Stimulated activated naive CD8-positive, alpha-beta T cell treated with anti-CD3 and anti-CD28 coated beads, Interleukin-15, Interleukin-2, amounts not matched to agents 100 ng/mL and 50 ng/mL, for 24 hours (primary cell): ENCODE measurements at regions not wholly inside any gene's neighbourhood (a gene's known extent, or its start where the extent isn't known, plus 50 kb on each side); places are given as distances from the start of the nearest gene placed in this dataset.
"Not testable (repeated sequence)": the region's sequence is repeated elsewhere in the genome, so short reads cannot be mapped to it uniquely, and the experiment has no call there.

ENCODE experiments used
- H3K27ac Mint-ChIP-seq: one replicate; pipeline ENCODE4 v1.8.0; 2021; ENCODE audit warnings: mild to moderate bottlenecking, mixed read lengths
- H3K27me3 Mint-ChIP-seq: one replicate; pipeline ENCODE4 v1.8.0; 2021; ENCODE audit warnings: mixed read lengths
- H3K36me3 Mint-ChIP-seq: one replicate; pipeline ENCODE4 v1.8.0; 2021; ENCODE audit warnings: low read depth, mixed read lengths
- H3K4me1 Mint-ChIP-seq: one replicate; pipeline ENCODE4 v1.8.0; 2021; ENCODE audit warnings: low read depth, mixed read lengths
- H3K4me3 Mint-ChIP-seq: one replicate; pipeline ENCODE4 v1.8.0; 2021; ENCODE audit warnings: mild to moderate bottlenecking, mixed read lengths
- H3K9me3 Mint-ChIP-seq: one replicate; pipeline ENCODE4 v1.8.0; 2021; ENCODE audit warnings: mixed read lengths

- H3K4me1 Mint-ChIP-seq, result peaks cover 32% of the 10 kb centered on the region
Measured at GRCh38 chr6:14540276-14540675, 422.7 kb downstream of the CD83 start.

DNA sequence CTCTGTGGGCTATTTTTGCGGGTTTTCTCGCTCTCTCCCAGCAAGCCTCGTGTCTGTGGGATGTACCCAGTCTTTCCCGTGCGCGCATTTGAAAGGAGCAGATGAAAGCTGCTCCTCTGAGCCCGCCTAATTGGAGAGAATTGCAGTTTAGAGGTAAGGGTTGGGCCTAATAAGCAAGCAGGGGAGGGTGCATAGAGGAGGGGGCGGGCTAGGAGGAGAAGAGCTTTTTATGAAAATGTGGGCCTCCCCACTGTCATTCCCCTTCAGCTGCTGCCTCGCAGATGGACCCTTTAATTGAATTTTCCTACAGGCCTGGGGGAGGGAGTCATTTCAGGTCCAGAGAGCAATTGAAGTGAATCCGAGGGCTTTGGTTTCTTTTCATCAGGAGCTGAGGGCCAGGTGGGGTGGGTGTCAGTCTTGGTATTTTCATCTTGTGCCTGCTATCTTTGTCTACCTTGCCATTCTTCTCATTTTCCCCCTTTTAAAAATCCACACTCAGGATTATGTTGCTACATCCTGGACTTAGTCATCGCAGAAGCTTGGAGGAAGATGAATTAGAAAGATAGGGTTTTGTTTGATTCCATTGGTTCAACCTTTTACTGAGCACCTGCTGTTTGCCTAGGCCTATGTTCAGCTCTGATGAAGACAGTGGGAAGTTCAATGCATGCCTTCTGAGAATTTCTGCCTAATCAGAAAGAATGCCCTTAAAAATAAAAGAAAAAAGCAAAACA is 423.4 kb downstream of the CD83 start:
- Mint-ChIP-seq H3K4me1 (peaks cover 32% of the 10 kb centered on the region), H3K27ac (no peak overlapping the region), H3K4me3 (no peak overlapping the region), H3K27me3 (no peaks in the 10 kb centered on the region), H3K9me3 (peaks cover 5% of the 10 kb centered on the region), H3K36me3 (no peaks in the 10 kb centered on the region)

More at GRCh38 chr6:14540276-14540675, 422.7 kb downstream of the CD83 start:
- Mint-ChIP-seq H3K27me3 (no peaks in the 10 kb centered on the region), H3K4me3 (no peak overlapping the region), H3K36me3 (no peaks in the 10 kb centered on the region), H3K9me3 (peaks cover 5% of the 10 kb centered on the region), H3K27ac (no peak overlapping the region)

DNA sequence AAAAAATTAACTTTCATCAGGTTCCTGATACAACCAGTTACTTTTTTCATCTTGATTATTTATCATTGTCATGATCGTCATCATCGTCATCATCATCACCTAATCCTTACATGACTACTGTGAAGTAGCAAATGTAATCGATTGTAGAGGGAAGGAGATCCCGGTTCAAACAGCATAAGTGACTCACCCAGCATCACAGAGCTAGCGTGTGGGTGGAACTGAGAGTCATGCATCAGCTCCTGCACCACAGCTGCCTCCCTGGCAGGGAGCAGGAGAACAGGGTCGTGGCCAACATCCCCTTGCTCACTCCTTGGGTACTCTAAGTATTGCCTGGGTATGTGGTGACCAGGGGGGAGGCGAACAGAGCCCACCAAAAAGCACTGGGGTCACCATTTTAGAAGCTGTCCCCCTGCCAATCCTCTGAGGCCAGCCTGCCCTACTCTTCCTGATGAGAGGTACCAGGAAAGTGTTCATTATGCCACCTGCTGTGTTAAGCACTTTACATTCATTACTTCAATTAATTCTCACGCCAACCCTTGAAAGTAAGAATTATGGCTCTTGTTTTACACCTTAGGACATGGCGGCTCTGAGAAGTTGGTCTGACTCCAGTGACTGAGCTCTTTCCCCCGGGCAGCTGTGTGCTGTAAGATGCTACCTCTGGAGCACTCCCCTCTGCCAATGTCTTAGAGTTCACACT is 425.2 kb downstream of the CD83 start:
- Mint-ChIP-seq H3K27ac (peak overlapping the region; percentile 62), H3K4me3 (peak overlapping the region; percentile 27)

DNA sequence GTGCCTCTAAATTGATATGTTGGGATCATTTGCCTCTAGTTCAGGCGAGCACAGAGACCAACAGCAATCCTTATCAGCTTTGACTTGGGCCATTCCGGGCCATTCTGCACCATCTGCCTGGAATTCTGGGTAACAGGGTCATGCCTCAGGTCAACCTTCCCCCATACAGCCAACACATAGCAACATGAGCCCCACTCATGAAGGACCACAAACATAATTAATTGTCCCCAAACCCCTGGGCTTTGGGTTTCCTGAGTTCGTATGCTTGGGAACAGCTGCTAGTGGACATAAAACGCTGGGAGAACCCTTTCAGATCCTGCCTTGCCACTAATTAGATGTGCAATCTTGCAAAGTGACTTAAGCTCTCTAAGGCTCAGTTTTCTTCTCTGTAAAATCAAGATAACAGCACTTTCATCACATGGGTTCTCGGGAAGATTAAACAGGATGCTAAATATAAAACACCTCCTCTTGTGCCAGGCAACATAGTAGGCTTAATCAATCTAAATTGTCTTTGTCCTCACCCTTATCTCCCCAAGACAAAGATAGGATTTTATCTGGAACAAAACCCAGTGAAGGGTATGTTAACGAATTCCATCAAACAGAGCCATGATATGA is 426.5 kb downstream of the CD83 start:
- no peaks in the 10 kb centered on the region for H3K27me3 Mint-ChIP-seq

More for the DNA sequence above, 425.2 kb downstream of the CD83 start:
- Mint-ChIP-seq H3K27me3 (no peaks in the 10 kb centered on the region), H3K9me3 (no peaks in the 10 kb centered on the region), H3K4me1 (peaks cover 32% of the 10 kb centered on the region), H3K36me3 (no peaks in the 10 kb centered on the region)

DNA sequence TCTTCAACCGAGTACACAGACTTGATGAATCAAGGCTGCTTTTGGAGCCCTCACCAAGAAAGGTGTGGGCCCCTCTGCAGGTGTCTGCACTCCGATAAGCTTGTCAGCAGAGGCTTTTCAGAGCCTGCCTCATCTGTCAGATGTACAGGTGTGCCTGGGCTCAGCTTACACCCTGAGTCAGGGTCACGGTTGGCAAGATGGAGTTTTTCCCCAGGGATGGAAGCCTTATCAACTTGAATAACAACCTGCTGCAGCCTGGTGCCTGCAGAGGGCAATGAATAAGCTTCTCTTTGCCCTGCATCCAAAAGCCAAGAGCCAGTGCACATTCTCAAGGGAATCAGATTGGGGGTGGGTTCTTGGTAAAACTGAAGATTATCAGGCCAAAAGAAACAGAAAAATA is 427.1 kb downstream of the CD83 start:
- no peak overlapping the region for H3K27ac Mint-ChIP-seq
- no peaks in the 10 kb centered on the region for H3K9me3 Mint-ChIP-seq
- no peaks in the 10 kb centered on the region for H3K36me3 Mint-ChIP-seq
- H3K4me1 Mint-ChIP-seq, result peaks cover 32% of the 10 kb centered on the region
- no peaks in the 10 kb centered on the region for H3K27me3 Mint-ChIP-seq
- no peak overlapping the region for H3K4me3 Mint-ChIP-seq

More for the DNA sequence above, 426.5 kb downstream of the CD83 start:
- Mint-ChIP-seq H3K4me1 (peaks cover 32% of the 10 kb centered on the region), H3K36me3 (no peaks in the 10 kb centered on the region), H3K4me3 (no peak overlapping the region), H3K9me3 (no peaks in the 10 kb centered on the region), H3K27ac (no peak overlapping the region)

- no peaks in the 10 kb centered on the region for H3K36me3 Mint-ChIP-seq
- no peak overlapping the region for H3K27ac Mint-ChIP-seq
- no peak overlapping the region for H3K4me3 Mint-ChIP-seq
- peaks cover 32% of the 10 kb centered on the region for H3K4me1 Mint-ChIP-seq
- no peaks in the 10 kb centered on the region for H3K27me3 Mint-ChIP-seq
- no peaks in the 10 kb centered on the region for H3K9me3 Mint-ChIP-seq
Measured at GRCh38 chr6:14545496-14545895, 427.9 kb downstream of the CD83 start.

DNA sequence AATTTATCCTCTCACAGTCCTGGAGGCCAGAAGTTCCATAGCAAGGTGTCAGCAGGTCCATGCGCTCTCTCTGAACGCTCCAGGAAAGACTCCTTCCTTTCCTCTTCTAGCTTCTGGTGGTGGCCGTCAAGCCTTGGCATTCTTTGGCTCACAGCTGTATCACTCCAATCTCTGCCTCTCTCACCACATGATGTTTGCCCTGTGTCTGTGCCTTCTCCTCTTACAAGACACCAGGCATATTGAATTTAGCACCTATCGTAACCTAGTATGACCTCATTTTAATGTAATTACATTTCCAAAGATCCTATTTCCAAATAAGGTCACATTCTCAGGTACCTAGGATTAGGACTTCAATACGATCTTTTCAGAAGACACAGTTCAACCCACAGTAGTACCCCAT is 428.5 kb downstream of the CD83 start:
- H3K27me3 Mint-ChIP-seq, result no peaks in the 10 kb centered on the region
- H3K4me1 Mint-ChIP-seq, result peaks cover 31% of the 10 kb centered on the region
- H3K27ac Mint-ChIP-seq, result no peak overlapping the region
- H3K36me3 Mint-ChIP-seq, result no peaks in the 10 kb centered on the region
- no peak overlapping the region for H3K4me3 Mint-ChIP-seq
- H3K9me3 Mint-ChIP-seq, result no peaks in the 10 kb centered on the region

DNA sequence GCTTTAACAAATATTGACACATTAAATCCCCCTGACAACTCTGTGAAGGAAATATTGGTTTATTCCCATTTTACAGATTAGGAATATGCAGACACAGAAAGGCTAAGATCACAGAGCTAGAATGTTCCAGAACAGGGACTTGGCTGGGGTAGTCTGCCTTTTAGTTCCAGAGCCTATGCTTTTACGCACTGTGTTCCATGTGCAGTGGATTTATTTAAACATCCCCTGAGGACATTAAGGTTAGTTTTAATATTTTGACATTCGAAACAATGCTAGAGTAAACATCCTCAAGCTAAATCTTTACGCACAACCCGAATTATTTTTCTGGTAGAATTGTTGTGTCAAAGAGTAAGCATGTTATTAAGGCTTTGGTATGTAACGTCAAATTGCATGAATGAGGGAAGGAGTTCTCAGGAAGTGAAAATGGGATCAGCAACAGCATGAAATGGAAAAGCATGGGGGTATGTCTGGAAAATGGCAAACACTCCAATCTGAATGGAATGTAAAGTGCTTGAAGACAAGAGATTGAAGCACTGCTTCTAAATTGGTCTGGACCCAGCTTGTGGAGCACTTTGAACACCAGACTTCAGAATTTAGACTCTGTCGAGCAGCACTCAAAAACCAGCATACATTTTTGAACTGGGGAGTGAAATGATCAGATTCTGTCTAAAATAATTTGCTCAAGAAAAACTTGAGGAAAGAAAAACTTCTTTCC is 429.9 kb downstream of the CD83 start:
- Mint-ChIP-seq H3K27me3 (no peaks in the 10 kb centered on the region), H3K4me3 (no peak overlapping the region), H3K4me1 (peaks cover 16% of the 10 kb centered on the region), H3K27ac (no peak overlapping the region), H3K36me3 (no peaks in the 10 kb centered on the region), H3K9me3 (no peaks in the 10 kb centered on the region)

GRCh38 chr6:14549304-14549770 is 431.8 kb downstream of the CD83 start:
- H3K4me3 Mint-ChIP-seq, result no peak overlapping the region
- no peaks in the 10 kb centered on the region for H3K27me3 Mint-ChIP-seq
- no peaks in the 10 kb centered on the region for H3K4me1 Mint-ChIP-seq
- no peaks in the 10 kb centered on the region for H3K9me3 Mint-ChIP-seq
- no peaks in the 10 kb centered on the region for H3K36me3 Mint-ChIP-seq
- H3K27ac Mint-ChIP-seq, result no peak overlapping the region

DNA sequence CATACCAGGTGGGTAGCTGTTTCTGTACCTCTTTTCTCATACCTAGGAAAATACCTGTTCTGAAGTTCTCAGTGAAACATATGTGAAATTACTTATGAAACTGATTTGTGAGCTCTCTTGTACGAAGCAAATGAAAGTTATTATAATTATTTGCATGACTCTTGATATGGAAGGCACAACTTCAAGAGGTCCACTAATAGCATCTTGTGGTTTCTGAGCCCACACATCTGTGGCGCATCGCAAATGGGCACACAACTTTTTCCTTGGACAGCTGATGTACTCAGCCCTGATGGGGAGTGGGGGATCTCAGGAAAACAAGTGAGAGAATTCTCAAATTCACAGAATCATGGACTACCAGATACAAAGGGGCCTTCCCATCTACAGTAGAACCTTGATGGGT is 432.3 kb downstream of the CD83 start:
- Mint-ChIP-seq H3K4me1 (no peaks in the 10 kb centered on the region), H3K36me3 (no peaks in the 10 kb centered on the region), H3K27me3 (no peaks in the 10 kb centered on the region), H3K27ac (no peak overlapping the region), H3K4me3 (no peak overlapping the region), H3K9me3 (no peaks in the 10 kb centered on the region)

DNA sequence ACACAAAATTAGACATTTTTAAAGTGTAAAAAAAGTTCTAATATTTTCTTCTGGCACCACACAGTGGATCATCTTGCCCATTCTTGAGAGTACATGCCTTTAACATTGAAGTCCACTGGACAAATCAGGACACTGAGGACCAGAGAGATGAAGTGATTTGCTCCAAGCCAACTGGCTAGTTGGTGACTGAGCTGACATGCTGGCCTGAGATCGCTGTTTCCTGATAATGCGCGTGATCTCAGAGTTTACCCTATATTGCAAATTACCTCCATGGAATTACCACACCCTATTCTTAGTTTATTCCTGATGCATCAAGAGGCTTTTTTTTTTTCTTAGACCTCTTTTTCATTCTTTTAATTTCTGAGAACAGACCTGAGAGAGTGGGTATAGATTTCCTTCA is 432.8 kb downstream of the CD83 start:
- Mint-ChIP-seq H3K4me3 (no peak overlapping the region), H3K4me1 (no peaks in the 10 kb centered on the region), H3K36me3 (no peaks in the 10 kb centered on the region), H3K27me3 (no peaks in the 10 kb centered on the region), H3K9me3 (no peaks in the 10 kb centered on the region), H3K27ac (no peak overlapping the region)

DNA sequence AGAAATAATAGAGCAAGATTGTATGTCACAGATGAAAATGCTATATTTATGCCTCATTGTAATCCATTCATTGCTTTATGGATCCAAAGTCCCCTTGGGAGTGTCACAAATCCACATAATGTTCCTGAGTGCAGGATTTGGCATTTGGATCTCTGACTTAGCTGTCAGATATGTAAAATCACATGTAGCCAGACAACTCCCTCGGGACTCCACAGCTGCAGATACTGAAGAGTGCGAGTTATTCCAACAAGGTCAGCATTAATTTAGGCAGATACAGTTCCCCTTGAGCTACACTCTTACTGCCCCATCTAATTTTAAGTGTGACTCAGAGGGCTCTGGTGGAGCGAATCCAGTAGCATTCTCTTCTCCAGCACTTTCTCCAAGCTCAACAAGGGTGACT is 433.2 kb downstream of the CD83 start:
- H3K27ac Mint-ChIP-seq, result no peak overlapping the region
- H3K4me3 Mint-ChIP-seq, result no peak overlapping the region
- no peaks in the 10 kb centered on the region for H3K4me1 Mint-ChIP-seq
- H3K27me3 Mint-ChIP-seq, result no peaks in the 10 kb centered on the region
- H3K36me3 Mint-ChIP-seq, result no peaks in the 10 kb centered on the region
- H3K9me3 Mint-ChIP-seq, result no peaks in the 10 kb centered on the region

DNA sequence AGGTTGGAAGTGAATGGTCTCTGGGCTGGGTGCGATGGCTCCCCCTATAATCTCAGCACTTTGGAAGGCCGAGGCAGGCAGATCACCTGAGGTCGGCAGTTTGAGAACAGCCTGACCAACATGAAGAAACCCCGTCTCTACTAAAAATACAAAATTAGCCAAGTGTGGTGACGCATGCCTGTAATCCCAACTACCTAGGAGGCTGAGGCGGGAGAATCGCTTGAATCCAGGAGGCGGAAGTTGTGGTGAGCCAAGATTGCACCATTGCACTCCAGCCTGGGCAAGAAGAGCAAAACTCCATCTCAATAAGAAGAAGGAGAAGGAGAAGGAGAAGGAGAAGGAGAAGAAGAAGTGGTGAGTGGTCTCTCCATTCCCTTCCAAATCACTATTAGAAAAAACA is 434.0 kb downstream of the CD83 start:
- not testable (repeated sequence) for H3K27me3 Mint-ChIP-seq, H3K4me1 Mint-ChIP-seq, H3K36me3 Mint-ChIP-seq, H3K9me3 Mint-ChIP-seq, H3K27ac Mint-ChIP-seq, H3K4me3 Mint-ChIP-seq

- Mint-ChIP-seq H3K4me3 (no peak overlapping the region), H3K9me3 (no peaks in the 10 kb centered on the region), H3K36me3 (no peaks in the 10 kb centered on the region), H3K4me1 (no peaks in the 10 kb centered on the region), H3K27ac (no peak overlapping the region), H3K27me3 (no peaks in the 10 kb centered on the region)
Measured at GRCh38 chr6:14552891-14553290, 435.3 kb downstream of the CD83 start.

- Mint-ChIP-seq H3K27ac (no peak overlapping the region), H3K4me1 (no peaks in the 10 kb centered on the region), H3K27me3 (no peaks in the 10 kb centered on the region), H3K4me3 (no peak overlapping the region), H3K9me3 (no peaks in the 10 kb centered on the region), H3K36me3 (no peaks in the 10 kb centered on the region)
Measured at GRCh38 chr6:14553515-14553914, 435.9 kb downstream of the CD83 start.
